NCI-H128 (cell line): ENCODE measurements at regions not wholly inside any gene's neighbourhood (a gene's known extent, or its start where the extent isn't known, plus 50 kb on each side); places are given as distances from the start of the nearest gene placed in this dataset.

Experiments used
- DNase-seq: peaks from one replicate; lab custom pipeline; 2025; ENCODE audit not compliant: unreplicated experiment; lab: John Stamatoyannopoulos, UW

- no peak for DNase-seq
Measured at GRCh38 chr6:137271245-137272183, 52.3 kb upstream of the IFNGR1 start.

DNA sequence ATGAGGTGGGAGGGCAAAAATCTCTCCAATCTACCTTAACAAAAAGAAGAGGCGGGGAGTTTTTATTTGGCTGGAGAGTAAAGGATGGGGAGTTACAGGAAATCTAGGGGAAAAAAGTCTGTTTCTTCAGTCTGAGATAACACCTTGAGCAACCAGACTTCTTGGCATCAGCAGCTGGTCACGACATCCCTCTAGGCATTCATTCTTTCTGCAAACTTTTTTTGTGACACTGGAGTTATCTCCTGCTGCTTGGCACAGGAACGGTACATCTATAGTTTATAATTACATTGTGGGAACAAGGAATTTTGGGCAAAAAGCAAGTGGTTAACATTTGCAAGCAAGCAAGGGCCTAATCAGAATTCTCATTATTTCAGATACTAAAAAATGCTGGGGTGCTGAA lies 50.6 kb upstream of the IFNGR1 start:
- DNase-seq = no peak

DNA sequence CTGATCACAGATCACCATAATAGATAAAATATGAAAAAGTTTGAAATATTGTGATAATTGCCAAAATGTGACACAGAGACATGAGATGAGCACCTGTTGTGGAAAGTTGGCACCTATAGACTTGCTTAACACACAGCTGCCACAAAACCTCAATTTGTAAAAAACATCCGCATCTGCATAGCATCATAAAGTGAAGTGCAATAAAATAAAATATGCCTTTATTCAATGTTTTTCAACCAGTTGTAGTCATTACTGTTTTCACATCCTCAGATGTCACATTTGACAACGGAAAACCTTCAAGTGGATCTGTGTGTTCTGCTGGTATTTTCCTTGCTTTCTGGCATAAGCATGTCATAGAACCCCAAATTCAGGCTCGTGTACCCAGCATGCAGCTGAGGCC lies 50.2 kb upstream of the IFNGR1 start:
- DNase-seq = no peak
